CD4-positive, alpha-beta T cell treated with Interferon alpha-2 for 1 hour (primary cell): ENCODE measurements at regions not wholly inside any gene's neighbourhood (a gene's known extent, or its start where the extent isn't known, plus 50 kb on each side); places are given as distances from the start of the nearest gene placed in this dataset.
A peak's percentile ranks its signal among the peaks of the same experiment; 100 is the strongest.

Experiments used
- DNase-seq, 2 donors: peaks; one replicate each; pipeline ENCODE4 v3.0.0-alpha.2; 2020 to 2022

DNA sequence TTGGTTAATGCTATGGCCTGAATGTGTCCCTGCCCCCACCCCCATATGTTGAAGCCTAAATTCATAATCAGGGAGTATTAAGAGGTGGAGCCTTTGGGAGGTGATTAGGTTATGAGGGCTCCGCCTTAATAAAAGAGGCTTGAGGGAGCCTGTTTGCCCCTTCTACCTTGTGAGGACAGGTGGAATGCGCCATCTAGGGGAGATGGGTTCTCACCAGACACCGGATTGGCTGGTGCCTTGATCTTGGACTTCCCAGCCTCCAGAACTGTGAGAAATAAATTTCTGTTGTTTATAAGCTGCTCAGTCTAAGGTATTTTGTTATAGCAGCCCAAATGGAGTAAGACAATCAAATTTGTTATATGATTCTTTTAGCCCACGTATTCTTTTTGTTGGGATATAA is 148.3 kb downstream of the PTCSC3 start:
- DNase-seq = no peak

DNA sequence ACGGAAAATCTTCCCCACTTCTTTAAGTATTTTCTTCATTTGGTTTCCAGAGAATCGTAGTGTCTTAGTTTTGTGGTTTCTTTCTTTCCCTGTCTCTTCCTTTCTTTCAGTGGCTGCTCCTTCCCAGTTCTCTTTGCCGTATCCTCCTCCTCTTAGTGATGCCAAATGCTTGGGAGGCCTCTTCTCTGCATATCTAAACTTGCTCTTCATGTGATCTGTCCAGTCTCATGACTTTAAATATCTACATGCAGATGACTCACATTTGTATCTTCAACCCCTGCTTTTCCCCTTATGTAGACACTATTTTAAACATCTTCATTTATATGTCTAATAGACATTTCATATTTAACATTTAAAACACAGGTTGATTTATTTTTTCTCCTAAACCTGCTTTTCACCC is 149.2 kb downstream of the PTCSC3 start:
- DNase-seq = no peak

DNA sequence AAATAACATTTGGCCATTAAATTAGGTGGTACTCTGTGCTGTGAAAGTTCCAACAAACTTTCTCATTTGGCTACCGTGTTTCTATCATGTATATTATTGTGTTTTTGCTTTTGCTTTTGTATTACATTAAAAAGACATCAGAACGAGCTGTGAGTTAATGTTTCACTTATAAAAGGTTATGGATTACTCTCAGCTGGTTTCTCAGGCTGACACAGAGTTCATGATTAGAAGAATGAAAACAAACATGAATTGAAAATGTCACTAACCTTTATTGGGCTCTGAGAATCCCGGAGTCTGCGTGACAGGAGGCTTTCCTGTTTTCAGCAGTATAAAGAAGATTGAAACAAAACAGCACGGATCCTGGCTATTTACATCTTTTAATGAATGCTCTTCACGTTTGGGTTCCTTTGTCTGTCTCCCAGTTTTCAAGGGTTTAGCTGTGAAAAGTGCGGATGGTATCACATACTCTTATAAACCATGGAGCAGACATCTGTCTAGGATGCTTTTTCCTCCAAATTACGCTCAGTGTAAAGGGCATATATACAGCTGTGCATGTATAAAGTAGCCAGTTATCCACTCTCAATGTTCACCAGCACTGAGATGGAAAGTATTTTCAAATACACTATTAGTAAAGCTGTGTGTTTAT is 153.6 kb downstream of the PTCSC3 start:
- no peak for DNase-seq

DNA sequence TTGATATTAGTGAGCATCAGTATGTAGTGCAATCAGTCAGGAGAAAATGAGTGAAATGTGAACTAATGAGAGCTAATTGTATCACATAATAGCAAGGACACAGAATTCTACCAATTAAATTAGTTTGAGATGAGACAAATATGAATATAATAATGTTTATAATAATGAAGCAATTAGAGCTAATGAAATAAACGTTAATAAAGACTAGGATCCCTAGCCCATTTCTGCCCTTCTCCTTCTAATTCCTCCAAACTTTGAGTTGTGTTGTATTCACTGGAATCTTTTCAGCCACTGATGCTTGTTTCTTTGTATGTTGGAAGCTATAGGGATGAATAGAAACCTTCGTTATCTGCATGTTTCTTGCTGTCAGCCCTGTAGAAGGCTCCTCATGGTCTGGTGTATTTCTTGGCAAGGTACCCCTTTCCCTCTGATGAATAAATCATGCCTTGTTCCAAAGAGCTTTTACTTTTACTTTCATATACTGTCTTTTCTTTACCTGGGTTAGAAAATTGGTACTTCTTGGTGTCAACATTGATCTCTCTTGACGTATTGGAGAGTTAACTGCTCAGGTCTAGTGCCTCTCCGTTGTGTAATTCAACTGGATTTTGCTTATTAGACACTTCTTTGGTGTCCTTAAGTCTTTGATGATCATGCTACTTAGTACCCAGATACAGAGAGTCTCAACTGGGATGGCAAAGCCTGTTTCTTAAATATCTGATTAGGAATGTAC is 154.8 kb downstream of the PTCSC3 start:
- DNase-seq = no peak

DNA sequence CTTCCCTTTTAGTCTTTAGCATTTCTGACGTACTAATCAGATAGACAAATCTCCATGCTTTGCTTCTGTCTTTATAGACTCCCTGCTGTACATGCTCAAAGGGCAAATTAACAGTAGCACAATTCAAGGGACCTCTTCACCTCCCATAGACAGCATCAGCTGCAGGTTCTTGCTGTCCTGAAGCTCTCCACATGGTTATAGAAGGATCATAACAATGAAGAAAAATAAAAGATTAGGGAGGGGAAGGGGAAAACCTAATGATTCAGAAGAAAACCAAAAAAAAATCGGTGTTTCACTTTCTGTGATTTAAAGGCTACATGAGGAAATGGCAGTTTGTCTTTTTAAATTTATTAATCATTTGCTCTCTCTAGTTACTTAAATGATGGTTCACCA is 155.5 kb downstream of the PTCSC3 start:
- DNase-seq = no peak

DNA sequence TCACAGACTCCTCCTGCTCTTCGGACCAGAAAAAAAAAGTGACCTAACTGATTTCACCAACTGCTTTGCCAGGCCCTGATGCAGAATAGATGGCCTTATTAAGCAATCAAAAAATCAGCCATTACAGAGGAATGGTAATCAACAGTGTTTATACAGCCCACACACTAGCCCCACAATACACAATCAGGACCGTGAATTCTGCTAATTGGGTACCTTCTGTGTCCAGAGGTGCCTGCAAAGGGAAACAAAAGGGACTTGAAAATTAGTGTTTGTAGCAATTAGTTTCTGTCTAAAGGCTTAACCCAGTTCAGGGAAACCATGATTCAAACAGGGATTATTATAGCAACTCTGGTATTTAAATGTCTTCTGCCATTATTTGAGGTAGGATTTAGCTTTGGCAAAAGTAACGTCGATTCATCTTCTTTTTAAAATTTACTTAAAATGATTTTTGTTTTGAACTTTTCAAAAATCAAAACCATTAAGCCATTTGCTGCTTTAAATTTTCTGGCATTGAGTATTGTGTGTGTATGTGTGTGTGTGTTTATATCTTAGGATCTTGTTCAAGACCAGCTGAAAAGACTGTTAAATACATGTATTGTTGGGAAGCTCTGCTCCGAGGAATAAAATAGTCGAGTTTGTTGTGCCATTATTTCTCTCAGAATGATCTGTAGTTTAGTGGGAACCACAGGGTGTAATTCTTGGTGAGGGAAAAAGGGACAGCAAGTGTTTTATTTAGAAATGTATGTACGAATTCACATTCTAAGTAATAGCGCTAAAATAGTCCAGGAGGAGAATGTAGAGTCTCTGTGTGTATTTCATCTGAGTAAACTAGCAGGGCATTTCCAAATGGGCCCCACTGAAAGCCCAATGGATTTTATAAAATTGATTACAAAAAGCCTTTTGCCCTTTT is 156.1 kb downstream of the PTCSC3 start:
- no peak for DNase-seq

DNA sequence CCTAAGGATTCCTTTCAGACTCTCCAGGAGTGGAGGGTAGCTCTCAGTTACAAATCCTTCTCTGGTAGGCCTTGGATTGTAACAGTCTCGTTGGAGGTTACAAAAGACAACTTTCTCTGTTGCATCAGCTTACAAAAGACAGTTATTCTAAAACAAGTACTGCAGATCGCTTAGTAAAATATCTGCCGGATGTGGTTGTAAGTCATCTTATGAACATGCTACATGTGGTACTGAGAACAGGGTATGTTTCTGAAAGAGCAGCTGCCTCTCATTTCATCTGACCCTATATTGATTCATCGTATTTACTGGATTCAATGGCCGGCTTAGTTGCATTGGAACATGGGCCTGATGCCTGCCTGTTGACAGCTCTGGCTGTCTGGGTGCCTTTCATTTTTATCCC is 157.4 kb downstream of the PTCSC3 start:
- peak in 1 of 2 donors; percentile 9 for DNase-seq

DNA sequence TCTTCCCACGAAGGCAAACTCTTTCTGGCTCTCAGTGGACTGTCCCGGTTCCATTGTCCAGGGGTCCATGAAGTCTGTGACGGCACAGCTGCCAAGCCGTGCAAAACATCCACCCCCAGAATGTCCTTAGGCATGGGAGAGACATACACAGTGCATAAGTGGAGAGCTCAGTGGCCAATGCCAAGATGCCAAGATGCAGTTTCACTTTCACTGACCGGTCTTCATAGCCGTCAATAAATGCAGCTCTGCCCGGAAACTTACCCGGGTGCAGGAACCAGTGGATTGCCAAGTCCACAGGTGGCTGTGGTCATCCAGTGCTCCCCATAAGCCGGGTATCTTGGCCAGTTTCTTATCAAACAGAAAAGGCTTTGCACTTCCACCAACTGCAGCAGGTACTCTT is 162.3 kb downstream of the PTCSC3 start:
- no peak for DNase-seq

DNA sequence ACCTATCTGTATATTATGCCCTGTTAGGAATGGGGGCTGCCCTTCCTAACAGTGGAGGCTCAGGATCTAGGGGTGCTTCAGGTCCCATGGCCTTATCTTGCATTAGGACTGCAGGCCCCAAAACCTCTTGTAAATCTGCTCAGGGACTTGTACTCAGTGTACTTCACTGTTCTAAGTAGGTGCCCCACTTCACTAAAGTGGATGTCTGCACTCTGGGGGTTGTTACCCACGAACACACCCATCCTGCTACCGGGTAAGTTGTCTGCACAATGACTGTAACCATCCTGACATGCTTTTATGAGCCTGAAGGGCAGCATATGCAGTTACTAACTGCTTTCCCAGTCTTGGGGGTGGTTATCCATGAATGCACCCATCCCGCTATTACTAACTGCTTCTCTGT is 163.0 kb downstream of the PTCSC3 start:
- DNase-seq = no peak

DNA sequence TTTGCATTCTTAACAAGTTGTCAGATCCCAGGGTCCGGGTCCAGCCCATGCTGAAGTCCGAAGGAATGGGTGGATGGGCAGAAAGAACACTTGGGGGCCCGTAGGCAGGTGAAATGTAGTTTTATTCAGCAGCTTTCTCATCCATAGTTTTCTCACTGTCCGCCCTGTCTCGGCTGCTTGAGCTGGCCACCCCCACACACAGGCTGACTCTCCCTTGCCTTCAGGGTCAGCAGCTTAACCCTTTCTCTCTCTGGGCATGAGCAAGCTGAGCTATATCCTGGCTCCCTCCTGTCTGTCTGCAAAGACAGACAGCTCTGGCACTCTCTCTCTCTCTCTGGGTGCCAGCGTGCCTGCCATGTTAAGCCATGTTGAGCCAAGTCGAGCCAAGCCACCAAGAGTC is 163.9 kb downstream of the PTCSC3 start:
- no peak for DNase-seq

DNA sequence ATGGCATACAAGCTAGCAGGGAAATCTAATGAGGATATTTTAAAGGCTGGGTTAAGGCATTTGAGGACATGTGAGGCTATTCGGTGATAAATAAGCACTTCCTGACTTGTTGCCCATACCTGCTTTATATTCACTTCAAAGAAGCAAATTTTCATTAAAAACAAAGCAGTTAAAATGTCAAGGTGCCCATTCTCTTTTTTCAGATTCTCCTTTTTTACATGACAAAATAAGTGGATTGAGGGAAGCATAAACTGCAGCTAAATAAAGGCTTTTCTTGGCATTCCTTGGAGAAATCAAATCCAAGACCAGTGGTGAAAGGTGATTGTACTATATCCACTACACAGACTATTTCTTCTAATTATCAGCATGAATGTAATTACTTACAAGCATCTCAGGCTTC is 166.9 kb downstream of the PTCSC3 start:
- DNase-seq = no peak

DNA sequence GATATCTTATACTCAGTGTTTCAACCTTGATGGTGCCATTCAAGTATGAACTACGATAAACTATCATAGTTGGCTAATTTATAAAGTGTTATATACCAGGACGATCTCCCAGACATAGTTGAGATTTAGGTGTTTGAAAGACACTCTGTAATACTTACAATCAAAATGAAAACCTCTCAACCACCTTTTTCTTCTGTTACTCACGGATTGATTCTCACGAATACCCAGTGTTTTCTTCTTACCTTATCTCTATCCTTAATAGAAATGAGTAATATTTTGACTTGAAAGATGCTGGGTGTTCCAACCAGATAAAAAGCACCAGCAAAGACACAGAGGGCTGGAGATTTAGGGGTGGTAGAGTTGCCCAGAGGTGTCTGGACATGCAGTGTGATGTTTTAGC is 169.9 kb downstream of the PTCSC3 start:
- DNase-seq = no peak

DNA sequence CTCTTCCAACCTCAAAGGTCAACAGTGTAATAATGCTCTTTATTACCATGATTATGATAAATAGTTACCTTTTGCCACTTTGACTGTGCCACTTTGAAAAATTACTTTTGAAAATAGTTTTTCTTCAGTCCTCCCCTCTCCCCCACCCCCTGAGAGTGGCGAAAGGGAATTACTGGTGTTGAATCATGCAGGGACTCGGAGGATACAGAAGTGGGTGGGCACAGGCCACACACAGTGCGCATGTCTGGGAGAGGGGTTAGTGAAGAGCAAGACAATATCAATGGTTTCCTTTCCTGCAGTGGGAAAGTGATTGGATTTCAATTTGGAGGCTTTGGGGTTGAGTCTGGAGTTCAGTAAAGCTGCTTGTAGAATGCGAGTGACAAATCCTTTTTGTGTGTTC is 170.9 kb downstream of the PTCSC3 start:
- DNase-seq = no peak

DNA sequence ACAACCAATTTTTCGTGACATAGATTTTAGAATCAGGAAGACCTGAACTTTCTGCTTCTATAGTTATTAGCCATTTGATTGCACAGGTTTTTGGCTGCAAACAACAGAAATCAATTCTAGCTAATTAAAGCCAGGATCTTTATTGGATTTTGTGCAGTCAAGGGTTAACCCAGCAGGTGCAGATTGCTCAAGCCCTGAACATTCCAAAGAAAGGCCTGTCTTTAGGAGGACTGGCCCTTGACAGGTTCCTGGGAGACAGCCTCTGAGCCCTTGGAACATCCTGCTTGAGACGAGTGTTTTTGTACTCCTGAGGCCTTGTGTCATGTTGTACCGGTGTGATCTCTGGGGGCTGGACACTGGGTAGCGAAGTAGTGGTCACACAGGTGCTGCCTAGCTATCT is 174.6 kb downstream of the PTCSC3 start:
- no peak for DNase-seq

DNA sequence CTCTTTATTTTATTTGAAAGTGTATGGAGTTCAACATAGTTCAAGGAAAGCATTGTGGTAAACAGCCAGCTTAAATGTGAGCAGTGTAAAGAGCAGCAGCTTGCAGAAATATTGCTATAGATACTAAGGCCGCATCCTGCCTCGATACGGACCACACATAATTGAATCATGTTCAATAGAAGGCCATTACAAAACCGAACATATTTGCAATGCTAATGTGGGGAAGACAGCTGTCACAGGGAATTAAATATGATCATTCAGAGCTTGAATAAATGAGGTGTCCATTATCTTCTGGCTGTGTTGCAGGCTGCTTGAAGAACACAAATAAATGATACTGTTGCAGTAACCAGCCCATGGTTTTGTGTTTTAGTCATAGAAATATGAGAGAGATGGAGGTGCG is 173.2 kb downstream of the BRMS1L start:
- DNase-seq = no peak

DNA sequence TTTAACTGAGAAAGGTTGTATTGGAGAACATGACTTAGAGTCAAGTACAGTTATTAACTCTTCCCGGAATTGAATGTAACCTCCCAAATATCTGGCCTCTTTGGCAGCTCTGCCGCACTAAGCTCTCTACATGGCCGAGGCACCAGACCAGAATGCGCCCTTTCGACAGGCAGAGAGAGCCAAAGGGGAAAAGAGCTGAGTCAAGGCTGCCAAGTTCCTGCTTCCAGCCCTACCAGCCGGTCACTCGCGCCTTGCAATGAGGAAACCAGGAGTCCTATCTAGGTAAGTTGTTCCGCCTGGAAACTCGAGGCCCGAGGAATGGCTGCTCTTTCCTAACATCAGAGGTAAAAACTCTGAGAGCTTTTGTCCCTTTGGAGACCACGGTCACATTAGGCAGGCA is 172.2 kb downstream of the BRMS1L start:
- DNase-seq = no peak

DNA sequence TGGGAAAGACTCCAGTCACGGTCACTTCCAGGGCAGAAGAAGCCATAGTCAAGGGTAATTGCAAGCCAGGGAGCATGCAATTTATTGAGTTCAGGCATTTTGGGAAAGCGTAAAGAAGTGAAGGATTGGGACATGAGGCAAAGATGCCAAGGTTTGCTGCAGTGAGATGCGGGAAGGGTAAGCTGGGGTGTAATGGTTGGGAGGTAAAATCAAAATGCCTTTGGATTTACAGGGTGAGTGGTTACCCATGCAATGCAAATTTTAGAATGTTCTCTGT is 167.5 kb downstream of the BRMS1L start:
- DNase-seq = no peak

DNA sequence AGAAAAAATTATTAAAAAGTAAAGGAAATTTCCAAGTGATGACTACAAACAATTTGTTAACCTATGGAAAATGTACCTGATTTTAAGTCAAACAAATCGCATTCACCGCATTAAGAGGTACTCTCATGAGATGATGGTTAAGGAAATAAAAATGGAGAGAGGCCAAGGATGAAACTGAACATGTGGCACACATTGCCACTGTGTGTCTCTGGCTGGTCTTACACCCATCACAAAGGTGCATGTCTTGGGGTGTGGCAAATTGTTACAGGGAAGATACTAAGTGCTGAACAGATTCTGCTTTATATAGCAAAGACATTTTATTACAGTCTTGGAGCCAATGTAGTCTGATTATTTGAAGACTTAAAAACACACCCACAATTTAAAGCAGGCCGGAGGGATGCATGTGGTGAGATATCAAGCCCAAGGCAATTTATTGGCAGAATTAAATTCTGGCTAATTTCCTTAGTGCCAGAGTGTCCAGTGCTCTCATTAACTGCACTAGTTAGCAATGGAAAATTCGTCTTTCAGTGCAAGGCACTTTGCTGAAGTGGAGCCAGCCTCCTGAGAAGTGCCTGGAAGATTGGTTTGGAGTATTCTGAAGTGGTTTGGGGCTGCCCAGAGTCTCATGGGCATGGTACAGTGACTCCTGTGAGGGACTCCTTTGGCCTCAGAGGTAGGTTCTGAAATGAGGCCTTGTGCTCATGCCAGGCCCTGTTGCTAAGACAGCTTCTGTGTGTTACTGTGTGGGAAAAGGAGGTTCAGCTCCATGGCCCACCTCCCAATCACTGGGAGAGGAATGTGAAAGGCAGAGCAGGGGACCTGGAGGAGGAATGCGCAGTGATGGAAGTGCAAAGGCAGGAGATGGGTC is 166.9 kb downstream of the BRMS1L start:
- DNase-seq = no peak

DNA sequence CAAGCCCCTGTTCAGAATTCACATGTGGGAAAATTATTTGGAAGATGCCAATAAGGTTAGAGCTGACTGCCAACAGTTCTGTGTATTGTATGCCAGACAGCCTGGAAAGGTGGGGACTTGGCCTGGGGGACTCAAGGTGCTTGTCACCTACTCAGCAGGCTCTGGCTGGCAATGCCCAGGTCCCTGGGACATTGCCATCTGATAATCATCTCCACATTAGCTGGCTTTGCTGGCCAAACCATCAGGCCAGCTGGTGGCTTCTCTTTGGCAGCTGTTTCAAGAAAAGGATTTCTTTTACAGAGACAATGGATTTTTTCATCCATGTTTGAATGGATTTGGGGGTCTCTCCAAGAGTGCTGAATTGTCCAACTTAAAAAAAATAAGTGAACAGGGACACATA is 165.2 kb downstream of the BRMS1L start:
- DNase-seq = no peak

DNA sequence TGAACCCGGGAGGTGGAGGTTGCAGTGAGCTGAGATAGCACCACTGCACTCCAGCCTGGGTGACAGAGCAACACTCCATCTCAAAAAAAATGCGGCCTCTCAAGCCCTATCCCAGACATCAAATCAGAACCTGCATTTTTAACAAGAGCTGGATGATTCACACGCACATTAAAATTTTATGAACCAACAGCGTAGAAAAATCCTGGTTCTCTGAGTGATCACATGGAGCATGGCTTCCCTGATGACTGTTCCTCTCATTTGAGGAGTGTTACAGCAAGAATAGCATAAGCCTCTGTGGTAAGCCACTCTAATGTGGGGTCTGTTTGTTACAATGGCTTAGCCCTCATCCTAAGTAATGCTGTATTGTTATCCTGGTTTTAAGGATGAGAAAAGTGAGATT is 163.6 kb downstream of the BRMS1L start:
- DNase-seq = no peak

DNA sequence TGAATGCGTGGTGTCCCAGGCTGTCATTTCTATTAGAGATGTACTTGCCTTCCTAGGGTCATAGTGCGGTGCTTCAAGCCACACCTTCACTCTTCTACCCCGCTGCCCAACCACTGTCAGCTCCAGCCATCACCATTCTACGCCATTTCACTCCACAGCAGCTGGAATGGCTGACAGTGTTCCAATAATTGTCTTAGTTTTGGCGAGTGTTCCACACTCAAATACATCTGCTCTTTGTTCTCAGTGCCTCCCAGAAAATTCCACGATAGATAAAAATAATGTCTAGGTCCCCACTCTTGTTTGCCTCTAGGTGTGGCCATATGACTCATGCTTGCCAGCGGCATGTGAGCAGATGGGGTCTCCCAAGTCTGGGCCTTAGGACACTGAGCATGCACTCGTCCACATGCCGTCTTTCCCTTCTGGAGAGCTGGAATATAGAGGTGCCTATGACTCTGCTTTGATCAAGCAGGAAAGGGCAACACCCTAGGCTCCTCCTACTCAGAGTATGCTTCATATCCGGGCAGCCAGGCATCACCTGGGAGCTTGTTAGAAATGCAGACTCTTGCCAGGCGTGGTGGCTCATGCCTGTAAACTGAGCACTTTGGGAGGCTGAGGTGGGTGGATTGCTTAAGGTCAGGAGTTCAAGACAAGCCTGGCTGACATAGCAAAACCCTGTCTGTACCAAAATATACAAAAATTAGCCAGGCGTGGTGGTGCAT is 163.0 kb downstream of the BRMS1L start:
- DNase-seq = no peak

DNA sequence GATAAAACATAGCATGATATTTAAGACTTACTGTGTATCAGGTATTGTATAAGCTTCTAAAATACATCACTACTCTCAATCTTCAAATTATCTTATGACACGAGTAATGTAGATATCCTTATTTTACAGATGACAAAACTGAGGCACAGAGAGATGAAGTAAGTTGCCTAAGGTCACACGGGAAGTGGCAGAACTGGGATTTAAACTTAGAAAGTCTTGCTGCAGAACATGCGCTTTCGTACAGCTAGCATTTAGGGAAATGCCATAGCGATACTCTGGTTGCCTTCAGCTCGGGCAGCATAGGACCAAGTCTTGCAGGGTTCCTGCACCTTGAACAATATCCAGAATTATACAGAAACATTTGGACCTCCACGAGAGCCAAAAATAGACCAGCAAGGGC is 162.4 kb downstream of the BRMS1L start:
- DNase-seq = no peak

DNA sequence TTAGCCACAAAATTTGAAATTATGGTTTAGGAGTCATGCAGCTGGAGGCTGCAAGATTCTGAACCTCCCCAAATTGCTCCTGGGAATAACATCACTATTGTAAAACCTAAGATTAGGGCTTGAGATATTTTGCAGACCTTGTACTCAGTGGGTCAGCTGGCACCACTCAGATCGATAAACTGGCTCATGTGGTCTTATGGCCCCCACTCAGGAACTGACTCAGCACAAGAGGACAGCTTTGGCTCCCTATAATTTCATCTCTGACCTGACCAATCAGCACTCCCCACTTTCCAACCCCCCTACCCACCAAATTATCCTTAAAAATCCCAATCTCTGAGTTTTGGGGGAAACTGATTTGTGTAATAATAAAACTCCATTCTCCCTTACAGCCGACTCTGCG is 161.6 kb downstream of the BRMS1L start:
- DNase-seq = no peak
